ENCODE measurements at regions not wholly inside any gene's neighbourhood (a gene's known extent, or its start where the extent isn't known, plus 50 kb on each side); places are given as distances from the start of the nearest gene placed in this dataset.

GRCh38 chr12:33026791-33027190 is 130.2 kb upstream of the PKP2 start:
- TF ChIP-seq CTCF (IDR thresholded peaks at IDR 0.05; ENCODE audit: low read depth, low read length, poor library complexity, severe bottlenecking) (no peak), EZH2phosphoT487 (IDR thresholded peaks at IDR 0.05; ENCODE audit: borderline replicate concordance, low read length) (no peak)
